GM18505 (cell line): ENCODE measurements at regions not wholly inside any gene's neighbourhood (a gene's known extent, or its start where the extent isn't known, plus 50 kb on each side); places are given as distances from the start of the nearest gene placed in this dataset.

Source experiments
- ATAC-seq: cut with Tn5 transposase; IDR thresholded peaks from one replicate; pipeline ENCODE4 v1.9.1; 2021; ENCODE audit not compliant: unreplicated experiment
- POLR2A ChIP-seq: IDR thresholded peaks from 4 replicates; pipeline ENCODE4 v1.6.1; 2011; ENCODE audit warnings: borderline replicate concordance; ENCODE audit not compliant: insufficient read depth, insufficient read length; ENCODE audit errors: extremely low read depth

DNA sequence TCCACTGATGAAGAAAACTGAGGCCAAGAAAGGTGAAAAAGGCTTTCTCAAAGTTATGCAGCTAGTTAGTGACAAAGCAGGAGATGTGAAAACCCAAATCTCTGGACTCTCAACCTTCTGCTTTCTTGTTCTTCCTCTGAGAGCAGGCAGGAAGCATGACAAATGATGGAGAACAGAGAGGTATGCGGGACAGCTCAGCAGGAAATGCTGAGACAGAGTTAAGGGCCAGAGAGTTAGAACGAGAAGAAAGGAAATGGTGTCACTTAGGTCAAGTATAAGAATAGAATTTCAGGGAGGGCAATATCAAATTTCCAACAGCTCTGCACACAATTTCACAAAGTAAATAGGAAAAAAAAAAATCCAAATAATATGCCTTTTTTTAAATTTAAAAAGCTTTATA lies 67.6 kb upstream of the ARHGAP42 start:
- no peak for TF ChIP-seq POLR2A
- ATAC-seq: no peak

DNA sequence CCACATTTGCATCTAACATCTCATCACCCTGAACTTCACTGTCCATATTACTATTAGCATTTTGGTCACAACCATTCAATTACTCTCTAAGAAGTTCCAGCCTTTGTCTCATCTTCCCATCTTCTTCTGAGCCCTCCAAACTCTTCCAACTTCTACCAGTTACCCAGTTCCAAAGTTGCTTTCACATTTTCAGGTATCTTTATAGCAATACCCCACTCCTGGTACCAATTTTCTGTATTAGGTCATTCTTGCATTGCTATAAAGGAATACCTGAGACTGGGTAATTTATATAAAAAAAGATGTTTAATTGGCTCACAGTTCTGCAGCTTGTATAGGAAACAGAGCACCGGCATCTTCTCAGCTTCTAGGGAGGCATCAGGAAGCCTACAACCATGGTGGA lies 64.7 kb upstream of the ARHGAP42 start:
- ATAC-seq: no peak
- TF ChIP-seq POLR2A: no peak

DNA sequence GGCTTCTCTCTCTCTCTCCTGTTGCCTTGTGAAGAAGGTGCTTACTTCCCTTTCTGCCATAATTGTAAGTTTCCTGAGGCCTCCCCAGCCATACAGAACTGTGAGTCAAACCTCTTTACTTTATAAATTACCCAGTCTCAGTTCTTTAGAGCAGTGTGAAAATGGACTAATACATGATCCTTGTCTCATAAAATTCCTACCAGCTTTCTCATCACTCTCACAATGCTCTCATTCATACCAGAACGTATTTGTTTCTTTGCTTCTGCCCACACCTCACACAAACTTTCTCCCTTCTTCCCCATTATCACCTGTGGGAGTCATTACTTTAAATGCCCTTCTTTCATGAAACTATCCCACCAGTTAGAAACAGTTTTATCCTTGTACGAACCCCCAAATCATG lies 62.7 kb upstream of the ARHGAP42 start:
- TF ChIP-seq POLR2A: no peak
- no peak for ATAC-seq

DNA sequence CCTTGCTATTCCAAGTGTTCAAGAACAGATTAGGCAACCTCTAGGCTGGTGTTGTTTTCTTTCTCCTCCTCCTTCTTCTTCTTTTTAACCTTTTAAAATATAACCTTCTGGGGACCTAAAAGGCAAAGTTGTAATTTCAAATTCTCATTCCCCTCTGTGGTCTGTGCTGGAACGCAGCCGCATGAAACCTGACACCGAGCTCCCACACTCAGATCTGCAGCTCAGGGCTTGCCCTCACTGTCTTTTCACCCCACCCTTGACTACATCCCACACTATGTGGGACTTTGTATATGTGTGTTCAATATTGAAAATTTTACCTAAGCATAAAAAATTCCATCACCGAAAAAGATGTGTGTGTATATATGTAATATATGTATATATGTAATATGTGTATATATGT lies 62.0 kb upstream of the ARHGAP42 start:
- ATAC-seq: no peak
- TF ChIP-seq POLR2A: no peak

DNA sequence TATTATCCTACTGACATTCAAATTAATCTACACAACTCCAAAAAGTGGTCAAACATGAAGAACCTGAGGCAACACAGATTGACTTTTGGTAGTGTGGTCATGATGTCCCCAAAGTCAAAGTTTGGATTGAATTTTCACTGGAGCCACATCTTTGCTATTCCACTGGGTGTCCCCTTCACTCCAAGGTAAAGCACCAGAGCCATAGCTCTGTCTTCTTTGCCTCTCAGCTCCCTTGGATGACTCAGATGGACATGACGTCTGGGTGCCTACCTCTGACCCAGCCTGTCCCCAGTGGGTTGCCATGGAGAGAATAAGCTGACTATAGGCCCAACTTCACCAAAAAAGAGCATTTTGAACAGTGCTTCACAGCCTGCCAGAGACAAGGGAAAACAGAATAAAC lies 57.4 kb upstream of the ARHGAP42 start:
- TF ChIP-seq POLR2A: no peak
- no peak for ATAC-seq

DNA sequence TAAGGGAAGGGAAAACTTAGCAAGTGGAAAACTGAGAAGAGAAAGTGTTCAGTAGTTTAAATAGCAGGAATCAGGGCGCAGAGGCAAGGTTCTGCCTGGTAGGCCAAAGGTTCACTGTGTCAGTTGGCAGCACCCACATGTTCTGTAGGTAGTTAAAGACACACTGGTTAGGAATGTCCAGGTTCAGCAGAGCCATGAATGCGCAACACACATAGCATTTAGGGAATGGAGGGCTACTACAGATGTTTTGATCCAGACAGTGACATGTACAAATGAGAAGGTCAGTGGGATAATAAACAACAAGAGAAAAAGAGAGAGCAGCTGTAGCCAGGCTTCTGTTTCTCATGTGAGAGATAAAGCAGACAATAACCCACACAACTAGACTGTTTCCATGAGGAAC lies 56.2 kb upstream of the ARHGAP42 start:
- no peak for TF ChIP-seq POLR2A
- no peak for ATAC-seq

DNA sequence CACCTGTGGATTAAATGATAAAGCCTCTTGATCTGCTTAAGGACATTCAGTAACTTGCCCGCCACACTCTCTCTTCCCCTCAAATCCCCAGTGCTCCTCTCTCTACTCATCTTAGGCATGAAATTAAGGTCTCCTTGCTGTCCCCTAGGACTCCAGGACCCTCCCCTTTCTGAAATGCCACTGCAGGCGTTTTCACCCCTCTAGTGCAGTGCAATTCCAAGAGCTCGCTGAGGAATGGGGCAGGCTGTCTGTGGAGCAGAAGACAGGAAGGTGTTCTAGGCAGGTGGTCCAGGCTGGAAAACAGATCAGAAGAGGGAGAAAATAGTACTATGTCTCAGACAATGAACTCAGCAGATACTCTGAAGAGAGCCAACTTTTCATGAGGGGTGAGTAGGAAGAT lies 55.8 kb upstream of the ARHGAP42 start:
- ATAC-seq: no peak
- TF ChIP-seq POLR2A: no peak

DNA sequence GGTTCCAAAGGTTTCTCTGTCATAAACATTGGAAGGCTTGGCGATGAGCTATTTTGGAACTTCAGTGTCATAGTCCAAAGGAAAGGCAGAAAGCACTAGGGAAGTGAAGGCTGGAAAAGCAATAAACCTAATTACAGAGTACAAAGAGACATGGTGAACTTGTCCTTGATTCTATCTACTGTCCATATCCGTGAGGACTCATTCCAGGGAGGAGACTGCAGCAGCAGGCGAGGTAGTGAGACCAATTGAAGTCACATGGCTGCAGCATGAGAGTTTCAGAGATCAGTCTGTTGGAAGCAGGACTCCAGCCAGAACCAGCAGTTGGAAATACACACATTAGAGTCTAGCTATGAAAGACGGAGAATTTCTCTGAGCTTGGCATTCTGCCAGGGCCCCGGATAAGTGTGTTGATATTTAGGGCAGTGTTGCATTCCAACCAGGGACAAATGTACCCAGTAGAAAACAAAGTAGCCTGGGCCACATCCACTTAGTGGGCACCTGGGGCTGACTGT lies 54.1 kb upstream of the ARHGAP42 start:
- no peak for ATAC-seq
- TF ChIP-seq POLR2A: no peak

DNA sequence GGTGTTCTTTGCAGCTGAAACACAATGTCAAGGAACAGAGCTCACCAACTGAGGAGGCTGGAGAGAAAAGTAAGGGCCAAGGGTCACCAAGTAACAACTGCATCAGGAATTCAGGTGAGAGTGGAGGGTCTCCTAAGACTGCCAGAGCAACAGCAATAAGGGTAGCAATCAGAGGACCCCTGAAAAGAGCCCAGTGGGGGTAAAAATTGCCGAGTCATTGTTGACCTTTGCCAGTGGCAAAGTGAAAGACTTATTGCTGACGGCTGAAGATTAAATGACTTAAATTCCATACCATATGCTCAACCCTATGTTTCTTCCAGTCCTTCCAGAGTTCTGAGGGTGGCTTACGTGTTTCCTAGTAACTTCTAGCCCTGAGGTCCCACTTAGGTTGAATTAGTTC lies 51.9 kb upstream of the ARHGAP42 start:
- ATAC-seq: no peak
- TF ChIP-seq POLR2A: no peak

DNA sequence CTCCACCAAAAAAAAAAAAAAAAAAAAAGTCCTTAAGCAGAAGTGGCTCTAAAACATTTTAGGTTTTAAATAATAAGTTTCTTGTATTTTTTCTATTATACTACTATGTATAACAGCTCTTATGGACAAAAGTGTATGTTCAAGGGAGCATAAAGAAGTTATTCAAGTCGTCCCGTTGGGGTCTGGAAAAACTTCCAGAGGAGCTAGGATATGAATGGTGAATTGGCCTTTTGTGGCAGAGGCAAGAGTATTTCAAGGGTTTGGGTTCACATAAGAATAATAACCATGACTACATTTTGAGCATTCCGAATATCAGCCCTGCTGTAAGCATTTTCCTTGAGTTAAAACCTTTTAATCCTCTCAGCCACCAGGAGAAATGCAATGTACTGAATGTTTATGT lies 50.6 kb upstream of the ARHGAP42 start:
- TF ChIP-seq POLR2A: no peak
- ATAC-seq: no peak
